ENCODE measurements at regions not wholly inside any gene's neighbourhood (a gene's known extent, or its start where the extent isn't known, plus 50 kb on each side); places are given as distances from the start of the nearest gene placed in this dataset.
"Not testable (repeated sequence)": the region's sequence is repeated elsewhere in the genome, so short reads cannot be mapped to it uniquely, and the experiment has no call there.

DNA sequence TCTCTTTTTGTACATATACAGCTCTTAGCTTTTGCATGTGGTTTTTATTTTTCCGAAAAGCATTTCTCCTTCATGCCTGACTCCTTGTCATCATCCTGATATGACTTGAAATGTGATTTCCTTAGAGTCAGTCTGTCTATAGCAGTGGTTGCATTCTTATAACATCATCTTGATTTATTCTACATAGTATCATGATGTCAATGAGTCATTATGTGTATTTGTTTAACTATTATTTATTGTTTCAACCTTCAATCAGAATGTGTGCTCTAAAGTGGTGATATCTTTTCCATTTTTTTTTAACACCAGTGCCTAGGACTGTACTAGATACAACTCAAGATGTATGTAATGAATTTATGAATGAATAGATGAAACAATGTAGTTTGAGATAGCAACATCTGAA lies 354.9 kb upstream of the CDH8 start:
- no peak for DNase-seq

DNA sequence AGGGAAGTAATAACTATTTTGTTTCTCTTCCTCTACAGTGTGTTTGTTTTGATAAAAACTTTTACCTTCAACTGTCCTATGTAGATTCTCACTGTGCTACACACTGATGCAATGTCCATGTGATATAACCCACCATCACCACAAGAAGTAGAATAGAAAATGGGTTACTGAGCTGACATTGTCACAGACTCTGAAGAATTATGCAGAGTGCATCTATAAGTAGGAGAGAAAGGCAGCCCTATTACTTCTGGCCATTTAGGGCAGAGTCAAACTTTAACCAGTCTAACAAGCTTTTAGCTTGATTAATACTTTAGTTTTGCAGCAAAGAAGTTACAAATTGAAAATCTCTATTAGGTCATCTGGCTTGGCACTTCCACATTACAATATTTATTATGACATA lies 354.0 kb upstream of the CDH8 start:
- no peak for DNase-seq

DNA sequence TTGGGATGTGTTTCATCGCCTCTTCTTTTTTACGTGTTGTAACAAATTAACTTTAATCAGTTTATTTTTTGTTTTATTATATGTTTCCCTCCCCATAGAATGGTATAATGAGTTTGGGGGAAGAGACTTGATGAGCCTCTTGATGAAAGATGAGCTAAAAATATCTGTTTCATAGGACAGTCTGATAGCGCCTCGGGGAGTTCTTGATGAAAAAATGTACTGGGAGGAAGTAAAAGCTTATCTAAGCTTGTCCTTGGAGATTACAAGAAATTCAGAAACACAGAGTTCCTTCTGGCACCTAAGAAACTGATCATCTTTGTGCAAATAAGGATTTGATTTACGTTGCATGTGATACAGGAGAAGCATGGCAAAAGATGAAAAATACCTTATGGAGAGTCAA lies 350.2 kb upstream of the CDH8 start:
- no peak for DNase-seq

DNA sequence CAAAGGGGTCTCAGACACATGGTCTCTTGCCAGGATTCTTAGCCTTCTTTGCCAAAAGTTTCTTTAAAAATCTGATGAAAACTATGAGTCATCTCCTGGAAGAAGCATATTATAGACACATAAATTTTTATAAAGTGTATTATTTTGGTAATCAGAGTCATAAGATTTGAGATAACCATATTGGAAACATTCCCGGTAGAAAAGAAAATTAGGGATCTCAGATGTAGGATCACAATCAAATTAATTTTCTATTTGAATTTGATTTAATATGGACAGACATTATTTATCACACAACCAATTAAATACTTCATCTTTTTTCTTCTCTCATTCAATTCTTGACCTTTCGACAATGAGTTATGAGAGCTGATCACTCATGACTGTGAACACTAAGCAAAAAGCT lies 347.7 kb upstream of the CDH8 start:
- no peak for DNase-seq

DNA sequence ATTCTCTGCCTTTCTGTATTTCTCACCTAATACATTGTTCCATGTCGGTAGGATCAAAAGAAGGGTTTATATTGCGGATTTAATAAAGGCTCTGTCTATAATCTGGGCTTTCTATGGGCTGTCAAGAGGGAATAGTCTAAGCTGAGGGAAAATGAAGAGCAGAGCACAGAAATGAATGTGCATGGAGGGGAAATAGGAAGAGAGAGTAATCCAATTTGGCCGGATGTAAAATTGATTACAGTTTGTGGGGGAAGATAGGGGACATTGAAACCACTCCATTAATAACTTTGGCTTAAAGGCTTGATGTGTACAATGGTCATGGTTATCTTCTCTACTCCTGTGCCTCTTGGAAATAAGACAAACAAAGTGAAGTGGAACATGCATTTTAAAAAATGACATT lies 334.2 kb upstream of the CDH8 start:
- no peak for DNase-seq

DNA sequence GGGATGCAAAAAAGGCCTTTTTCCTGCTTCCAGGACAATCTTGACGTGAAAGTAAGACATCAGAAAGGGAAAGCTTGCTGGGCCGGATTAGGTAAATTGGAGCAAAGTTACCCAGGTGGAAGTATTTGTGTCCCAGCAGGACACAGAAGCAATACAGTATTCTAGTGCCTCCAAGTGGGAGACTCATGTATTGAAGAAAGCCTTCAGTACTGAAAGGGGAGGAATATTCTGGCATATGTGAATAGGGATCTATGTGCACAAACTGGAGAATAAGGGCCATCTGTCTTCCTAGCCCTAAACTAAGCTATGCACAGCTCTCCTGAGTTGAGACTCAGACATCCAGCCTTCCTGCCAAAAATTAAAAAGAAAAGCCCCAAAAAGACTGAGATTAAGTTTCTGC lies 327.3 kb upstream of the CDH8 start:
- DNase-seq: no peak

DNA sequence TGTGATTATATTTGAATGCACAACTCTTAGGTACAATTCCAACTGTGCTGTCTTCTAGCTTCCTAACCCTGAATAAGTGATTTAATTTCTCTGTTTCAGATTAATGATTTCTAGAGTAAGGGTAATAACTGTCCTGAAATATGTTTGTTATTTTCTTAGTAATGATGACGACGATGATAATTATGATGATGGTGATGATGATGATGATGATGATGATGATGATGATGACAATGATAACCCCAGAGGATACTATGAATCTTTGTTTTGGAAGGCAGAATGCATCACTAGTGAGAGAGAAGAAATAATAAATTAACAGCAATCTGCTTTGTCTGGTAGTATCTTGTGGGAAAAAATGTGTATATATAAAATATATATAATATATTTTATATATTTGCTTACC lies 317.1 kb upstream of the CDH8 start:
- DNase-seq: no peak

DNA sequence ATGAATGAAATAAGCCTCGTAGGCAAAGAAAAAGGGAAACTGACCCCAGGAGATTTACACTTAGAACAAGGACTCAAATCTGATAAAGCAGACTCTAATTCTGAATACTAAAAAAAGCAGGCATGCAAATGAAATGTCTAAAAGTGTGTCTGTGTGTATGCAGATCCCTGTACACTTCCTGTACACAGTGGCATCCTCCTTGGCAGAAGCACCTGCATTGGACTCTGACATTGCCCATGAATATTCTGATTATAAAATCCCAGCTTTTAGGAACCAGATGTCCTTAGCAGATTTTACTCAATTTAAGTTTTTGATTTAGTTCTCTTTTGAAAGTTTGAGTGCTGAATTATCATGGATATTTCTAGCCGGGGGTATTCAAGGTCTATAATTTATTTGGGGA lies 306.0 kb upstream of the CDH8 start:
- DNase-seq: no peak

DNA sequence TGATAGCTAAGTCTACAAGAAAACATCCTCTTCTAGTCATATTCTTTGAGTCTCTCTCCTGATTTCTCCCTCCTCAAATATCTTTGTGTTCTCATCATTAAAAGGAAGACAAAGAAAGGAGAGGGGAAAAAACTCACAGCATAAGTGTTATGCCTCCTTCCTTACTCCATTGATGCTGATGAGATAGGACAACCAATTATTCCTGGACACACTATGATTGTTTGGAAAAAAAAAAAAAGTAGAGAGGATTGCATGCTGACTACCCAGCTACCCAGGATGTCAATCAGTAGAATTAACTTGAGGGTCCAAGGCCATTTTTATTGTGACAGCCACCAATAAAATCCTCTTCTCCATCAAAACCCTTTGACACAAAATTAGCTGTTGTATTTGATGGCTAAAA lies 299.1 kb upstream of the CDH8 start:
- DNase-seq: no peak

DNA sequence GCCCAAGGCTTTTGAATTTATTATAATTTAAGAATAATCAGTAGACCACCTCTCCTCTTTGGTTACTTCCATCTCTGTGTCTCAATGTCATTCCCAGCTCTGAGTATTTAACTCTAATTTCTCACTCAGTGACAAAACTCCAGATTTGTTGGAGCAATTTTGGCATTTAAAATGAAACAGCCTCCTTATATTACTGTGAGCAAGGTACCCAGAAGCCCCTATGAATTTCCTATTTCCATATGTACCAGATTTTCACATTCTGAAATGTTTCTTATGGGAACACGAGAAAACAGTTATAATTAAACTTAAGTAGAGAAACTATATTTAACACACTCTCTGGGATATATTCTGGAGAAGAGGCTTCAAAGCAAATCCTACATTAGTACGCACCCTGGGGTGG lies 285.4 kb upstream of the CDH8 start:
- no peak for DNase-seq

DNA sequence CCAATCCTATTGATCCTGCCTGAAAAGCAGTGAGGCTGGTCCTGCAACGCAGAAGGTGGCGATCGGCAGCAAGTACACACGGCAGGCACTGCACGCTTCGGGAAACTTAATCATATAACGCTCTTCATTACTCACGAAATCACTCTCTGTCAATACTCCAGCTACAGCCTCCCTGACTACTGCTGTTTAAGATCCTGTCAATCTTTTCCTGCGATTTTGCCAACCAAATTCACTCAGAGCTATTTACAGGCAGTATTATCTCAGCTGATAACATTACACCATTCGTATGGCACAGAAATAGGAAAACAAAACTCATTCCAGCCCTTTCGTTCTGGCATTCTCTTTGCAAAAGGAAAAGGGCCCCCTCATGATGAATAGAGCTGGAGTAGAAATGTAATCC lies 262.4 kb upstream of the CDH8 start:
- DNase-seq: no peak

DNA sequence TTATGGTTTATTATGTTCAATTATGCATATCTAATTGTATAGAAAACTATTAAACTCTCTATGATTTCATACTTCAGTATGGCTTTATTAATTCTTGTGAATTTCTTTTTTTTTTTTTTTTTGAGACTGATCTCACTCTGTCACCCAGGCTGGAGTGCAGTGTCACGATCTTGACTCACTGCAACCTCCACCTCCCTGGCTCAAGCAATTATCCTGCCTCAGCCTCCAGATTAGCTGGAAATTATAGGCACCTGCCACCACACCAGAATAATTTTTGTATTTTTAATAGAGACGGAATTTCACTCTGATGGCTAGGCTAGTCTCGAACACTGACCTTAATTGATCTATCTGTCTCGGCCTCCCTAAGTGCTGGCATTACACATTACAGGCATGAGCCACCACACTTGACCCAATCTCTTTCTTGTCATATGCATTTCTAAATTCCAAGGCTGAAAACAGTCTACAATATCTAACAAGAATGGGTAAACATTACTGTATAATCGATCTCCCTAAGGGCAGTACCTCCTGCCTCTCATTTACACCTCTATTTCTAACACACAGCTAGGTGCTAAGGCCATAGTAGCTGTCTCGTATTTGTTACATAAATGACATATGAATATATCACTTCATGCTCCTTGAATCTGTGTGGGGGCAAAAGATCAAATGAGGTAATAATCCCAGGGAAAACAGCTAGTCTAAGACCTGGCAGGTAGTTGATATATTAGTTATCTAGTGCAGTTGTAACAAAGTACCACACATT lies 258.2 kb upstream of the CDH8 start:
- DNase-seq: no peak

DNA sequence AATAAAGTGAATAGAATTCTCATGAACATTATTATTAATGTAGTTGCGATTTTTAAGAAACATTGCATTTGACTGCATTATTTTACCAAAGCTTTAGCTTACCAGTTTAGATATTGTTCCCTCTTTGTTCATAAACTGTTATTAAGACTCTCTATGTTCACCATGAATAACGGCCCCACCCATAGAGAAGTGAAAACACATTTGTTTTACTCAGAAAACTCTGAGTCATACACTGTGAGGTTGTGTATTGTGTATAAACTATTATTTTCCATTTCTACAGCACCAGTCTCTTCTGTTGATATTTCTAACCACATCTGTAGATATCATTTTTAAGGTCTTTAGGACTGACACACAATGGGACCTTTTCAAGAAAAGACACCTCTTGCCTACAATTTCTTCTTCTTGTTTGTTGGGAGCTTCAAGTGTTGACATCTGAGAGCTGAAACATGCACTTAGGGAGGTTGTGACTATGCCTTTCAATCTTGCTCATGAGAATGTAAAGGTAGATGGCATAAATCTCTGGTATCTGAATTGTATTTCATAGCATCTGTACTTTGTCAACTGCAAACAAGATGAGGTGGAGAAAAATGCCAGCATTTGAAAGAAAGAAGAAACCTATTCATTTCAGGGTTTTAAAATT lies 252.9 kb upstream of the CDH8 start:
- DNase-seq: no peak

DNA sequence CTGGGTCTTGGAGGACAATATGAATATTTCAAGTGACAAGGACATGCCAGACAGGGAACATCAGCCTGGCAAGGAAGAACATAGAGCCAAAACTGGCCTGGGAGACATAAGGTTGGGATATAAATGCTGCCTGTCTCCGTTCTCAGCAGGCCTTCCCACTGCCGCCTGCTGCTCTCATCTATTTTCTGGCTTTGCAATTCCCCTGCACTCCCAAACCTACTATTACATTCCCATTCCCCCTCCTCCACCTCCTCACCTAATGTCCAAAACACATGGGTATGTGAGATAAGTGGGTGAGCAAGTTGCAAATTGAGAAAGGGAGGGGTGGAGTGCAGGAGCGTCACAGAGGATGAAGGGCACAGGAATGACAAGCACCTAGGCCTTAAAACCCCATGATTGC lies 244.3 kb upstream of the CDH8 start:
- DNase-seq: no peak

DNA sequence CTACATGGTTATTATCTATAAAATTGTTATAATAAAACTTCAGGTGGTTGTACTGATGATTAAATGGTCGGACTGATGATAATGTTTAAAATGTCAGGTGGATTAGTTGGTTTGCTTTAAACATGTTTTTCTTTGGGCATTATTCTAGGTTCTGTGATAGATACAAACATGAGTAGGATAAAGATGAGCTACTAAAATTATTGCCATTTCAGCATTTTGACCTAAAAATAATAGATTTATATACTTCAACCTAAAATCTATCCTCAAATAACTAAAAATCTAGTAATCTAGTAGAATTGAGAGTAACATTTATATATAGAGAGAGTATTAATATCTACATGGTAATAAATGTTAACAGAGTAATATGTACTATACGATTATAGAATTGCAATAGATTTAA lies 241.7 kb upstream of the CDH8 start:
- no peak for DNase-seq

DNA sequence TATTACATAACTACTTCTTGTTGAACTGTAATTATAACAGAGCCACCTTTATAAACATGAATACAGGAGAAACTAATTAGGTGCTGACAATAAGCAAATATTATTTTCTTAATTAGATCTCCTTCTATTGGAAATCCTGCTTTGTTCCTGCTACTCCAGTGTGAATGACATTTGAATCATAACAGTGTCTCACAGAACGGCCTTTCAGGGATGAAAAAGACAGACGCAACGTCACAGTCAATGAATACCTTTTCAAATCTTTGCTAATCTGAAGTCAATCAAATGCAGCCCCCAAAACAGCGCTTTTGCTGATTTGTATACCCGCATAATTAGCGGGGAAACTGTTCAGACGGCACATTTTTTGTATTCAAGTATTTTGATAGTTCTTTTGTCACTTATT lies 240.4 kb upstream of the CDH8 start:
- no peak for DNase-seq

DNA sequence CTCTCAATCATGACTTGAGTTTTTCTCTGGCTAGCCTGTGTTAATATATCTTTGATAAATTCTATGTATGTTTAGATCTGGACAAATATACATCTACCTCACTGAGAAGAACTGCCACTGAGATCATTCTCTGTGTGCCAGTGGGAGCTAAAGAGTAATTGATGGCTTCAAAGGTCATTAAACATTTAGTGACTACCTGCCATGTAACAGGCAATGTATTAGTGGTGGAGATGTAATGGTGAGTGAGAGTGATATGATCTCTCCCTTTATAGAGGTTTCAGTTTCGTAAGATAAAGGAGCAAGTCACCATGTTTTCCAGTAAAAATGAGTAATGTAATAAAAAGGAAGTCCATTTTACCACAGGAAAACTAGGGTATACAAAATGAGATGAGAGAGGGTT lies 235.8 kb upstream of the CDH8 start:
- no peak for DNase-seq

DNA sequence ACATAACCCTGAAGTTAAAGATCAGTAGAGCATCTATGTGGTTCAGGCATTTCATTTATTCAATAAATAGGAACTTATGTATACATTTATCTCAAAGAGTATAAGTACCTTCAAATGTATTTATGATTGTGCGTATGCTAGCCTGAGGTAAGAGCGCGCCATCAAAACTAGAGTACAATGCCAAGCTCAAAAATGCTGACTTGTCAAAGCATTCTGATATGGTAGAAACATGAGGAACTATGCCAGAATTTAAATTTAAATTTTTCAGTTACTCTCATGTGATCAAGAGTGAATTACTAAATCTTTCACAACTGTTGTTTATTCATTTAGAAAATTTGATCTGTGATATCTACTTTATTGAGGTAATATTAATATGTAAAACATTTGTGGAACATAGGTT lies 225.5 kb upstream of the CDH8 start:
- DNase-seq: no peak

DNA sequence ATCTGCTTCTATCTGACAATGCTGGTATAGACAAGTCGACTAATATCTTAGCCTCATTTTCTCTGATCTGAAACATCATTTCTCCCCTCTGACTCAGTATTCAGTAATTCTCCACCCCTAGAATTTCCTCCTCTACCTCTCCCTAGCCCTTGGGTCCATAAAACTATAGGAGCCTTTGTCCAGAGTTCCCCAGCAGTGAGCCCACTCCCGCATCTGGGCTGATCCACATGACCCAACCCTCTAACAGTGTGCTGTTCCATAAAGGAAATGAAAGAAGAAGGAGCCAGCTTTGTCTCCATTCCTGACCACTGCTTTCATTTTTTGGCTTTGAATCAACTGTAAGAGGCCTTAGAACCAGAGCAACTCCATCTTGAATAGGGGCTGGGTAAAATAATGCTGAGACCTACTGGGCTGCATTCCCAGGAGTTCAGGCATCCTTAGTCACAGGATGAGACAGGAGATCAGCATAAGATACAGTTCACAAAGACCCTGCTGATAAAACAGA lies 222.7 kb upstream of the CDH8 start:
- DNase-seq: not testable (repeated sequence)

DNA sequence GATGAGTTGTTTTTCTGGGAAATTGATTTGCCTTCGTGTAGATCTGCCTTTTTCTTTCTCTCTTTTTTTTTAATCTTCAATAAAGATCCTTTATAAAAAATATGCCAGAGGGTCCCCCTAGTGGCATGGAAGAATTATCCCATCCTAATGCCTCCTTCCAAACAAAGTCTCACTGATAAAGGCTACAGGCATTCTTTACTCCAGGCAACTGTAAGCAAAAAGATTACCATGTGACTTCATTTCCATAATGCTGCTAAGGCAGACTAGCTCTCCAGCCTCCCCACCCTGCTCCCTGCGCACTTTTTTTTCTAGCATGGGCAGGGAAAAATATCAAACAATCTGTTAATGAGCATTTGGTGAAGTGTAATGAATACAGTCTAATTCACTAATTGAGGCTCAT lies 220.2 kb upstream of the CDH8 start:
- DNase-seq: no peak

DNA sequence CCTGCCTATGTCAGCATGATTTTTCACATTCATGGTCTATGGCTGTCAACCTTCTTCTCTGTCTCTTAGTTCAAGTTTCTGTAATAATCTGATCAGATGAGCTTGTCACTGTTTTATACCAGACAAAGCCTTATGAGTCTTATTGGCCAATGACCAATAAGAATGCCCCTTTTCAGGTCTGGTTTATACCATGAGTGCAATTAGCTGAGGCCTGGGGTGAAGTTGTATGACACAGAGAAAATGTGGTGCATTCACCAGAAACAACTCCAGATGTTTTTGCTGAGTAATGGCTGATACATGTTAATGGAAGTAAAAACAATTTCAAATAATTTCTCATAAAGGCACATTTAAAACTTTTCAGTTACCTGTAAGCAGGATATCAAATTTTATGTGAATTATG lies 218.6 kb upstream of the CDH8 start:
- no peak for DNase-seq

DNA sequence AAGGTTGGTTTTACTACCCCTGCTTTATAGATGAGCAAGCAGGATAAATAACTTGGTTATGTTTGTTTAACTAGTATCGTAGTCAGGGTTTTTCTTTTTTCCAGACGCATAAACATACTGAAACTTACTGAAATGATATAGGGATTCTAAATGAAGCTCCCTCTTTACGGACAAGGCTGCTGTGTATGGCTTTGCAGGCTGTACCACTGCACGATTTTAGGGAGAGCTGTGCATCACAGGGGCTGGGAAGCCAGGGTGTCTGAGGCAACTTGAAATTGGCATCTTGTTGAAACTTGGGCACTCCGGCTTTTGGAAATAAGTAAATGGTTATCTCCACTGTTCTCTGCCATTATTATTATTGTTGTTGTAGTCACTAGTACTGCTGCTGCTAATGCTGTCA lies 218.1 kb upstream of the CDH8 start:
- DNase-seq: no peak

DNA sequence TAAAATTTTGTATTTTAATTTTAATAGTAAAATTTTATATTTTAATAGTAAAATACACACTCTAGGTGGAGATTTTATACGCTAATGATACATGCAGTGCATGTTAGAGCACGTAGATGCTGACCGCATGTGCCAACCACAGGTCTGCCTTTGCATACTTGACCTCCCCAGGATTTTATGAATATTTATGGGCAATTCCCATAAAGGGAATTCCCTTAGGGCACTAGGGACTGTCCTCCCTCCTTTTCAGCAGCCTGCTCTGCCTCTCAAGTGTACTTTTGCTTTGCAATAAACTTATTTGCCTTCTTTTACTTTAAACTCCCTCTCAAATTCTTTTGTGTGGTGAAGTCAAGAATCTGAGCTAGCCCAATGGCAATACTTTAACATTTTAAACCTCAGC lies 217.7 kb upstream of the CDH8 start:
- no peak for DNase-seq

DNA sequence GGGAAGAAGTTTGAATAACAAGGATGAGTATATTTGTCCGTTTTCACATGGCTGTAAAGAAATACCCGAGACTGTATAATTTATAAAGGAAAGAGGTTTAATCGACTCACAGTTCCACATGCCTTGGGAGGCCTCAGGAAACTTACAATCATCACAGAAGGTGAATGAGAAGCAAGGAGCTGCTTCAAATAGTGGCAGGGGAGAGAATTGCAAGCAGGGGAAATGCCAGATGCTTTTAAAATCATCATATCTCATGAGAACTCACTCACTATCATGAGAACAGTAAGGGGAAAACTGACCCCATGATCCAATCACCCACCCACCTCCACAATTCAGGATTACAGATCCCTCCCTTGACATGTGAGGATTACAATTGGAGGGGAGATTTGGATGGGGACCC lies 212.8 kb upstream of the CDH8 start:
- DNase-seq: no peak

DNA sequence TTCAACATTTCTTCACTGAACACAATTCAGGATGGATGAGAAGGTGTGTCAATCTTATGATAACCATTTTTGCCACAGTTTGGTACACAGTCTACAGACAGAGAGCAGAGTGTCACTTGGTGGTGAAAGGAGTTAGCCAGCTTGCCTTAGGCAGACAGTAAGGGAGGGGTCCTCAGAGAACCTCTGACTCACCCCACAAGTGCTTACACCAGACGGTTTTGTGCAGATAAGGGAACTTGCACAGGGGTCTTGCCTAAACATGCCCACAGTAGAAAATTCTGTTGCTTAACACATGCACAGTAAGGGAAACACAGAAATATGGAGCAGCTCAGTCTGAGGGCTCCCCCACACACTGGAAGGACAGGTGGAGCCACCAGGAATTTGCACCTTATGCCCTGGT lies 204.5 kb upstream of the CDH8 start:
- DNase-seq: no peak

Data from NCI-H2029 treated with DMSO at 0.1 percent for 48 hours (cell line).